HG02763 (cell line): ENCODE measurements at regions not wholly inside any gene's neighbourhood (a gene's known extent, or its start where the extent isn't known, plus 50 kb on each side); places are given as distances from the start of the nearest gene placed in this dataset.
A peak's percentile ranks its signal among the peaks of the same experiment; 100 is the strongest.
"Not testable (repeated sequence)": the region's sequence is repeated elsewhere in the genome, so short reads cannot be mapped to it uniquely, and the experiment has no call there.

ENCODE experiments used
- ATAC-seq: cut with Tn5 transposase; IDR thresholded peaks from one replicate; pipeline ENCODE4 v1.9.1; 2021; ENCODE audit warnings: mild to moderate bottlenecking, moderate library complexity; ENCODE audit not compliant: unreplicated experiment

- no peak for ATAC-seq
Measured at GRCh38 chr1:38203441-38203840, 156.8 kb upstream of the POU3F1 start.

DNA sequence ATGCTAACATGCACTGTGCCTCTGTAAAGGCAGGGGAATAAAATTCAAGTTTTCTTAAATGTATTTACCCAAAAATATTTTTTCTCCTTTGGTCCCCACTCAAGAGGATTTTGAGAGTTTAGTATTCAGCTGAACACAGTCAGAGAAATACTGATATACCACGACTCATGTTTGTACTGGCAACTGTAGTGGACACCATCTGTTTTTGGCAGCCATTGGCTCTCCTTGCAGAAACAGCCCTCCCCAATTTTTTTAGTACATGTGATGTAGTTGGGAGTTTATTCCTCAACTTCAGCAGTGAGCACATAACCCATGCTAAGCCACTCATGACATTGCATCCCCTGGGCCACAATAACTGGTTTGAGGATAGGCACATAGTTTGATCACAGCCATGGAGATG lies 154.8 kb upstream of the POU3F1 start:
- ATAC-seq = no peak

- ATAC-seq = no peak
Measured at GRCh38 chr1:38198621-38199020, 152.0 kb upstream of the POU3F1 start.

DNA sequence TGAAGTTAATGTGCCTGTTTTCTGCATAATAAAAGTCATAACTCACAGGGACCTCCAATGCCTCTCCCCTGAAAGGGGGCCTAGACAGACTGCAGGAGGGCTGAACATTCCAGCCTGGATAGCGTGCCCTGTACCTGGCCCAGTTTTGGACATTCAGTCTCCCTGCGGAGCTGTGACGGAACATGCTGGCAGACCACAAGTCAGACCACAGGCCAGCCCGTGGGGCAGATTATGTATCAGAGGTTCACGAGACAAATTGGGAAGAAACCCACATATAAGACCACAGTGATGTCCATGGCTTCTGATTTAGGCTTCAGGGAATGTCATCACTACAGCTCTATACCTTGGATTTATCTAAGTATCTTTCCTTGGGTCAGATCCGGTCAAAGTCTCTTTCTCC lies 151.5 kb upstream of the POU3F1 start:
- ATAC-seq = no peak

GRCh38 chr1:38197312-38198061 lies 150.9 kb upstream of the POU3F1 start:
- ATAC-seq = no peak

DNA sequence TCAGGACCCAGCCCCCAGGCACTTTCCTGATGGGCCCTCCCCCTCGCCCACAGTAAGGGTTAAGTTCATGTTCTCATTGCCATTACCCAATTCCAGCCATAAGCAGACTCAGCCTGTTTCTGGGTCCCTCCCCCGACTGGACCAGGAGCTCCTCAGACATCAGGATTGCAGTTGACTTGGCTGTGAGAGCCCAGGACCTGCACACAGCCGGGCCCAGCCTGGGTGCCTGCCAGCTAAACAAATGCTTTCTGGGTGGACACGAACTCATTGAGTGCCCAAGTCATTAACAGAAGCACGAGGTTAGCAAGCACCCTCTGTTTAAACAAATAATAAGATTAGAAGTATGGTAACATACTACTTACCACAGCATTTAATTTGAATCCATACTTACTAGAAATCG lies 147.9 kb upstream of the POU3F1 start:
- no peak for ATAC-seq

- ATAC-seq = no peak
Measured at GRCh38 chr1:38193040-38193439, 146.4 kb upstream of the POU3F1 start.

DNA sequence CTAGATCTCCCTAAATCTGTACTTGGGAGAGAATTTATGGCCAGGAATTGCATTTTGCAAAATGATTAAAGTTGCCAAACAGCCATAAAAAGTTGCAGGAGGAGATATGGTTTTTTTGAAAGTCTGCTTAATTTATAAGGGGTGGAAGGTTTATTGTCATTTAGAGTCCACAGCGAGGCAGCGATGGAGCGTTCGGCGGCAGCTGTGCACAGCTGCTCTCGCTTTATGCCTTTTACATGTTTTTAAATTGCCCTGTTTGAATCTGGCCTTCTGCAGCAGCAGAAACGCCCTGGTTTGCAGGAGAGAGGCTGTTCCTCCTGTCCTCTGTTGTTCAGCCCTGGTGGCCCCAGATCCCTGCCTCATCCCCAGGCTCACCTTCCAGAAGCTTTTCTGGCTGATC lies 144.9 kb upstream of the POU3F1 start:
- ATAC-seq = no peak

- ATAC-seq = no peak
Measured at GRCh38 chr1:38190983-38191382, 144.4 kb upstream of the POU3F1 start.

- no peak for ATAC-seq
Measured at GRCh38 chr1:38187552-38187951, 141.0 kb upstream of the POU3F1 start.

DNA sequence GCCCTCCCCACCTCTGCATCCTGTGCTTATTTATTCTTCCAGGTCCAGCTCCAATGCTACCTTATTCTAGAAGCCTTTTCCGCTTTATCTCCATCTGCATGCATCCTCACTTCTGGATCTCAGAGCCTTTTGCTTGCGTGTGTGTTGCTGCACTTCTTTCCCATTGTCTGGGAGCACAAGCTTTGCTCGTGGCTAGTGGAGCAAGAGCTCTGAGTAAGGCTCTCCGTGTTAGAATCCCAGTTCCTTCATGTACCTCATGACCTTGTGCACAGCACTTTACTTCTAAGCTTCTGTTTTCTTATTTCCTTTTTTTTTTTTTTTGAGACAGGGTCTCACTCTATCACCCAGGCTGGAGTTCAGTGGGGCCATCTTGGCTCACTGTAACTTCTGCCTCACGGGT lies 140.0 kb upstream of the POU3F1 start:
- no peak for ATAC-seq

- no peak for ATAC-seq
Measured at GRCh38 chr1:38185913-38186312, 139.3 kb upstream of the POU3F1 start.

- ATAC-seq = no peak
Measured at GRCh38 chr1:38183747-38184146, 137.2 kb upstream of the POU3F1 start.

- no peak for ATAC-seq
Measured at GRCh38 chr1:38183096-38183495, 136.5 kb upstream of the POU3F1 start.

- not testable (repeated sequence) for ATAC-seq
Measured at GRCh38 chr1:38180388-38180787, 133.8 kb upstream of the POU3F1 start.

DNA sequence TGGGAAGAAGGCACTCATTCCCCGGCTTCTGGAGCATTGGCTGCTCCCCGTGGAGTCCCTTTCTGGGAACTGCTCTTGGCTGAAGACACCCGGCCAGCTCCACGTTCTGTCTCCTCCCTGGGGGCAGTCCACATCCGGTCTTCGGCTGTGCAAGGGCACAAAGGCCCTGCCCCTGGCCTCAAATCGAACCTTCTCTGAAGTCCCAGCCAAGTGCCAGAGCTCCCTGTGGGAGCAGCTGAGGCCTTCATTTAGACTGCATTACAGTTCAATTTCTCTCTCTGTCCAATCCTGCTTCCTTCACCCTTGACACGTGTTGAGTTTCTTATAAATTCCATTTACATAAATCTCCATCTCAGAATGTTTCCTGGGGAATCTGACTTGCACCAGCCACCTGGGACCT lies 132.9 kb upstream of the POU3F1 start:
- no peak for ATAC-seq

- no peak for ATAC-seq
Measured at GRCh38 chr1:38178216-38178615, 131.6 kb upstream of the POU3F1 start.

GRCh38 chr1:38175121-38175520 lies 128.5 kb upstream of the POU3F1 start:
- ATAC-seq = no peak

DNA sequence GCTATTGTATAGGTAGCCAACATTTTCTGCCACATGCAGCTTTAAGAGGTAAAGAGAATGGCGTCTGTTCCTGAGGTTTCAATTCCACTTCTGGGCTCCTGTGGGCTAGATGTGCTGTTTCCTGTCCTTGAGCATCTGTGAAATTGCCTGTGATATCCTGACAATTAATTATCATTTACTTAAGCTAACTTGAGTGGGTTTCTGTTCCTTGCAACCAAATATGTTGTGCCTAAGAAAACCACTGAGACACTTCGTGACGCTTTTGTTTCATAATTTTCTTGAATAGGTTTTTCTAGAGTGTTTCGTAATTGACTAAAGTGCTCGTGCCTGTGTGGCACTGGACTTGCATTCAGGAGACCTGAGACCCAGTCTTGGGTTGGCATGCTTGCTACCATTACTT lies 127.3 kb upstream of the POU3F1 start:
- no peak for ATAC-seq

- peak; percentile 46 for ATAC-seq
Measured at GRCh38 chr1:38173157-38173831, 126.7 kb upstream of the POU3F1 start.

- no peak for ATAC-seq
Measured at GRCh38 chr1:38169121-38169520, 122.5 kb upstream of the POU3F1 start.

DNA sequence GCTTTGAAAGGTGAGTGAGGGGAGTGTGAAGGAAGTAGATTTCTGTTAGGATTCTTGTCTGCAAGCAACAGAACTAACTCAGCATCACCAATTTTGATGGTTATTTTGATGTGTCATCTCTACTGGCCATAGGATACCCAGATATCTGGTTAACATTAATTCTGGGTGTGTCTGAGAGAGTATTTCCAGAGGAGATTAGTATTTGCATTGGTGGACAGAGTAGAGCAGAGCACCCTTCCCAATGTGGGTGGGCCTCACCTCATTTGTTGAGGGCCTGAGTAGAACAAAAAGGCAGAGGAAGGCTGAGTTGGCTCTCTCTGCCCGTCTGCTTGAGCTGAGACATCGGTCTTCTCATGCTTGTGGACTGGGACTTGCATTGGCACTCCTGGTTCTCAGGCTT lies 121.8 kb upstream of the POU3F1 start:
- ATAC-seq = no peak

GRCh38 chr1:38166461-38166860 lies 119.9 kb upstream of the POU3F1 start:
- ATAC-seq = no peak
